ENCODE measurements at regions not wholly inside any gene's neighbourhood (a gene's known extent, or its start where the extent isn't known, plus 50 kb on each side); places are given as distances from the start of the nearest gene placed in this dataset.

- TF ChIP-seq, protein P1, sequence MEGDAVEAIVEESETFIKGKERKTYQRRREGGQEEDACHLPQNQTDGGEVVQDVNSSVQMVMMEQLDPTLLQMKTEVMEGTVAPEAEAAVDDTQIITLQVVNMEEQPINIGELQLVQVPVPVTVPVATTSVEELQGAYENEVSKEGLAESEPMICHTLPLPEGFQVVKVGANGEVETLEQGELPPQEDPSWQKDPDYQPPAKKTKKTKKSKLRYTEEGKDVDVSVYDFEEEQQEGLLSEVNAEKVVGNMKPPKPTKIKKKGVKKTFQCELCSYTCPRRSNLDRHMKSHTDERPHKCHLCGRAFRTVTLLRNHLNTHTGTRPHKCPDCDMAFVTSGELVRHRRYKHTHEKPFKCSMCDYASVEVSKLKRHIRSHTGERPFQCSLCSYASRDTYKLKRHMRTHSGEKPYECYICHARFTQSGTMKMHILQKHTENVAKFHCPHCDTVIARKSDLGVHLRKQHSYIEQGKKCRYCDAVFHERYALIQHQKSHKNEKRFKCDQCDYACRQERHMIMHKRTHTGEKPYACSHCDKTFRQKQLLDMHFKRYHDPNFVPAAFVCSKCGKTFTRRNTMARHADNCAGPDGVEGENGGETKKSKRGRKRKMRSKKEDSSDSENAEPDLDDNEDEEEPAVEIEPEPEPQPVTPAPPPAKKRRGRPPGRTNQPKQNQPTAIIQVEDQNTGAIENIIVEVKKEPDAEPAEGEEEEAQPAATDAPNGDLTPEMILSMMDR (IDR thresholded peaks at IDR 0.05), result no peak
- TF ChIP-seq, protein P2, sequence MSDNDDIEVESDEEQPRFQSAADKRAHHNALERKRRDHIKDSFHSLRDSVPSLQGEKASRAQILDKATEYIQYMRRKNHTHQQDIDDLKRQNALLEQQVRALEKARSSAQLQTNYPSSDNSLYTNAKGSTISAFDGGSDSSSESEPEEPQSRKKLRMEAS (IDR thresholded peaks at IDR 0.05; ENCODE audit: low read depth), result no peak
- no peak for TF ChIP-seq JUND (IDR thresholded peaks at IDR 0.05)
- no peak for TF ChIP-seq EP300 (IDR thresholded peaks at IDR 0.05; ENCODE audit: borderline replicate concordance in 1 of 2, low read depth in 1 of 2, low read length in 1 of 2)
- TF ChIP-seq RAD21 (IDR thresholded peaks at IDR 0.05; ENCODE audit: low read length), result no peak
- no peak for TF ChIP-seq CHD2 (IDR thresholded peaks at IDR 0.05; ENCODE audit: low read length, partially characterized antibody)
- TF ChIP-seq TAF1 (IDR thresholded peaks at IDR 0.05; ENCODE audit: borderline replicate concordance, low read depth, low read length), result no peak
- TF ChIP-seq, protein P3, sequence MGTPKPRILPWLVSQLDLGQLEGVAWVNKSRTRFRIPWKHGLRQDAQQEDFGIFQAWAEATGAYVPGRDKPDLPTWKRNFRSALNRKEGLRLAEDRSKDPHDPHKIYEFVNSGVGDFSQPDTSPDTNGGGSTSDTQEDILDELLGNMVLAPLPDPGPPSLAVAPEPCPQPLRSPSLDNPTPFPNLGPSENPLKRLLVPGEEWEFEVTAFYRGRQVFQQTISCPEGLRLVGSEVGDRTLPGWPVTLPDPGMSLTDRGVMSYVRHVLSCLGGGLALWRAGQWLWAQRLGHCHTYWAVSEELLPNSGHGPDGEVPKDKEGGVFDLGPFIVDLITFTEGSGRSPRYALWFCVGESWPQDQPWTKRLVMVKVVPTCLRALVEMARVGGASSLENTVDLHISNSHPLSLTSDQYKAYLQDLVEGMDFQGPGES (IDR thresholded peaks at IDR 0.05; ENCODE audit: low read depth, low read length), result no peak
- TF ChIP-seq, protein P4, sequence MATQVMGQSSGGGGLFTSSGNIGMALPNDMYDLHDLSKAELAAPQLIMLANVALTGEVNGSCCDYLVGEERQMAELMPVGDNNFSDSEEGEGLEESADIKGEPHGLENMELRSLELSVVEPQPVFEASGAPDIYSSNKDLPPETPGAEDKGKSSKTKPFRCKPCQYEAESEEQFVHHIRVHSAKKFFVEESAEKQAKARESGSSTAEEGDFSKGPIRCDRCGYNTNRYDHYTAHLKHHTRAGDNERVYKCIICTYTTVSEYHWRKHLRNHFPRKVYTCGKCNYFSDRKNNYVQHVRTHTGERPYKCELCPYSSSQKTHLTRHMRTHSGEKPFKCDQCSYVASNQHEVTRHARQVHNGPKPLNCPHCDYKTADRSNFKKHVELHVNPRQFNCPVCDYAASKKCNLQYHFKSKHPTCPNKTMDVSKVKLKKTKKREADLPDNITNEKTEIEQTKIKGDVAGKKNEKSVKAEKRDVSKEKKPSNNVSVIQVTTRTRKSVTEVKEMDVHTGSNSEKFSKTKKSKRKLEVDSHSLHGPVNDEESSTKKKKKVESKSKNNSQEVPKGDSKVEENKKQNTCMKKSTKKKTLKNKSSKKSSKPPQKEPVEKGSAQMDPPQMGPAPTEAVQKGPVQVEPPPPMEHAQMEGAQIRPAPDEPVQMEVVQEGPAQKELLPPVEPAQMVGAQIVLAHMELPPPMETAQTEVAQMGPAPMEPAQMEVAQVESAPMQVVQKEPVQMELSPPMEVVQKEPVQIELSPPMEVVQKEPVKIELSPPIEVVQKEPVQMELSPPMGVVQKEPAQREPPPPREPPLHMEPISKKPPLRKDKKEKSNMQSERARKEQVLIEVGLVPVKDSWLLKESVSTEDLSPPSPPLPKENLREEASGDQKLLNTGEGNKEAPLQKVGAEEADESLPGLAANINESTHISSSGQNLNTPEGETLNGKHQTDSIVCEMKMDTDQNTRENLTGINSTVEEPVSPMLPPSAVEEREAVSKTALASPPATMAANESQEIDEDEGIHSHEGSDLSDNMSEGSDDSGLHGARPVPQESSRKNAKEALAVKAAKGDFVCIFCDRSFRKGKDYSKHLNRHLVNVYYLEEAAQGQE (IDR thresholded peaks at IDR 0.05; ENCODE audit: low read depth, low read length), result no peak
- TF ChIP-seq ZBTB33 (IDR thresholded peaks at IDR 0.05; ENCODE audit: borderline replicate concordance, low read depth), result no peak
- TF ChIP-seq MEF2A (IDR thresholded peaks at IDR 0.05; ENCODE audit: borderline replicate concordance, low read depth), result no peak
Measured at GRCh38 chr4:16344853-16345252, 118.6 kb upstream of the TAPT1 start.

Data from SK-N-SH (cell line).